HT1080 (cell line): ENCODE measurements at regions not wholly inside any gene's neighbourhood (a gene's known extent, or its start where the extent isn't known, plus 50 kb on each side); places are given as distances from the start of the nearest gene placed in this dataset. TPM values are rescaled to one million over a fixed set of nuclear protein-coding genes. Genes with fewer than 3 reads are reported as not detected.

Source experiments
- DNase-seq: peaks from one replicate; pipeline ENCODE4 v3.0.0-alpha.2; 2015; ENCODE audit warnings: low read depth
- small RNA-seq: library from RNA; depleted of rRNA; stranded (forward); fragments of <200 nt; gene quantifications from one replicate; pipeline ENCODE3, GENCODE V24; 2014

DNA sequence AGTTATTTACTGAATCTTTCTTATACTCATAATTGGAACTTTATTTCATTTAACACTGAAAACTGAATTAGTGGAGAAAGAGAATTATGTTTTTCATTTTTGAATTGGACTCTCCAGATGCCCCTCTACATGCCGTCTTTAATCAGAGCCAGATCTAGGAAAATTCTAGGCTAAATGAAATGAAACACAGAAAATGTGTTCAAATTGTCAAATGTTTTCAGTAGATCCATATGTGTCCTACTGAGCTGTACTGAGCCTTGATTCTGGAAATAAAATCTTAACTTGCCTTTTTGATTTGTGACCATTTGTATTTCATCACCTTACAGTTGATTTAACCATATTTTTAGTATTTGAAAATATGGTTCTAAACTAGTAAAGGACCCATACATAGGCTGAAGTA is 64.0 kb upstream of the GK2 start:
- no peak for DNase-seq

DNA sequence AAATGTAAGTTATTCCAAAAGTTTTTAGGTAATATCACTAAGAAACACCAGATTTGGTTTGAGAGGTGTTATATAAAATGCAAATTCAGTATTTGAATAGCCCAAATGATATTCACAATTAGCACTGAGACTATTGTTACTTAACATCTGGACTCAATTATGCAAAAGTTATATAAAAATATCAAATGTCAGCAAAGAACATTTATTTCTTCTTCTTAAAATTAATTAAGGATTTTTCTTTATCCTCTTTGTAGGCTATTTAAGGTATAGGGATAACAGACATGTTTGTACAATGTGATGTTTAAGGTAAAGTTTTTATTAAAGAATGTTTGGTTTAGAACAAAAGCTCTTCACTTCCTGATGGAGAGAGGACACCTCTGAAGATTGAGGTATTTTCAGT is 63.3 kb upstream of the GK2 start:
- no peak for DNase-seq

DNA sequence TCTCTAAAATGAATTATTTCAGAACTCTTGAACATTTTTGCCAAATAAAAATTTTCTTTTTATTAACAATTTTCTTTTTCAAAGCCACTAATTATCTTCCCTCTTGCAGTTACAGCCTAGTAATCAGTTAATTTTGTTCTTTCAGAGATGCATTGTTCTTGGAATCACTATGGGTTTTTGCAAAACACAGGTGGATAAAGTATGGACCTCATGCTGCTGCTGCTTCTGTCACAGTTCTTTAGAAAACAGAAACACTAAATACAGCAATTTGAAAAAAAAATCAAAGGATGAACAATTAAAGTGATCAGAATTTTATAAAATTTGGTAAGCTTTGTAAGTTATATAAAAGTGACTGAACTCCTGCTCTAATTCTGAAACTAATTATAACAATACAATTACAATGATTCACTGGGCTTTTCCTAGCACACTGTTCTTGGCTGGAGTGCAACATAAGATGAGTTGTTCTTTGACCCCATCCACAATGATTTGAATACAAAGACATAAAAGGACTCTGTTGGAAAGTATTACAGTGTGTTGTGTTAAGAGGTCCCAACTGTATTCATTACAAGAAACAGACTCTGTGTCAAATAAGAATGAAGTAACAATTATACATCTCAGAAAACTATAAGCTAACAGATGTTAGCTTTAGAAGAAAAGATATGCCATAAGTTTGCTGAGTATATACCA is 59.4 kb upstream of the GK2 start:
- DNase-seq: peak; percentile 3

DNA sequence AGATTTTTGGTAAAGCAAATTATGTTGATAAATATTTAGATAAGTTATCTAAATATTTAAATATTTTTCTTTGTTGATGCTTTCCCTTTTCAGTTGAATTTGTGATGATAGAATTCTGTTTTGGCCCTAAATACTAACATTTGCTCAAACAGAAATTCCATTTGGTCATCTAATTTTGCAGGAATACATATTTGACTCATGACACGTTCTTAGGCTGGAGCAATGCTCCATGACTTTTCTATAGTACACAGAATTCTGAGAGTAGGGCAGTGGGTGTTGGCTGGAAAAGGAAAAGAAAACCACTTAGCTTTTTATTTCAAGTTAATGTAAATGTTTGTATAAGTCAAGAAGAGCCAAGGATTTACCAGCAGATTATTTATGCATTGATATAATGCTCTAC is 58.6 kb upstream of the GK2 start:
- no peak for DNase-seq

Small RNAs in the stretch of these regions (small RNA-seq; reads per million reads assigned to genes)
- not detected for gene RF00072
